ENCODE measurements at regions not wholly inside any gene's neighbourhood (a gene's known extent, or its start where the extent isn't known, plus 50 kb on each side); places are given as distances from the start of the nearest gene placed in this dataset.

DNA sequence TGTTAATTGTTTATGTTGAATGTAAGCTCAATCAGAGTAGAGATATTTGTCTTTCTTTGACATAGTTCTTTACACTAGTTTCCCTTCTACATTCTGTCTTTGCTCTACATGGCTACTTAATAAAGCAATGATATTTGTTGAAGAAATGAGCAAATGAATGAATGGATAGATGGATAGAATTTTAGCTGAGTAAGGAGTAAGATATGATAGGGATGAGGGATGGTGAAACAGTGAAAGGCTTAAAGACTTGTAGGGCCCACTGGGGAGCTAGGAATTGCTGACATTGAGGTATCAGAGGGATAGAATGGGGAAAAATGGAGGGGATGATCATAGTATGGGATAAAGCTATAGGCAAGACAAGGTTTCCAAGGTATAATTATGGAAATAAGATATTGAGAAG lies 361.6 kb upstream of the SPHKAP start:
- ATAC-seq (no peak), FAIRE-seq (no peak), DNase-seq (ENCODE audit: low spot score) (no peak)
- no peaks in the 10 kb centered on the region for H3K27me3 ChIP-seq (ENCODE audit: control insufficient read depth in 1 of 2, insufficient read depth in 2 of 2, low read length in 2 of 2)
- peak; percentile 37; the same call in 1 of the 2 replicates for TF ChIP-seq MAFF (IDR thresholded peaks at IDR 0.05; ENCODE audit: low read depth, low read length)
- peak; percentile 52 to 63 for TF ChIP-seq MAFK (conservative IDR thresholded peaks at IDR 0.05 in 1 of 2, IDR thresholded peaks at IDR 0.05 in 1 of 2; ENCODE audit: low read length in 2 of 2)
- TF ChIP-seq ZNF788 (CRISPR knock-in tag; IDR thresholded peaks at IDR 0.05; ENCODE audit: borderline replicate concordance), result no peak
- no peaks in the 10 kb centered on the region for H3K79me2 ChIP-seq (ENCODE audit: insufficient read depth, low read length)
- POLR2A ChIA-PET, result no interaction called here
- intact Hi-C loops (cut with micrococcal nuclease; ENCODE audit: unreplicated experiment) (no loop called here), in situ Hi-C loops (cut with HindIII; ENCODE audit: extremely low pct_ligation_motif_present, low pct_unique_long_range_greater_than_20kb) (no loop called here)
- no peaks in the 10 kb centered on the region for H4K20me1 ChIP-seq (ENCODE audit: insufficient read depth, low read length)
- H3K36me3 ChIP-seq (replicated peaks in 1 of 2; ENCODE audit: control insufficient read depth in 1 of 2, insufficient read depth in 2 of 2, low read length in 2 of 2), result no peaks in the 10 kb centered on the region
- no peak overlapping the region for H3K4me3 ChIP-seq (replicated peaks in 1 of 3; ENCODE audit: insufficient read depth in 1 of 3, low read depth in 2 of 3, low read length in 3 of 3)
- H3K27ac ChIP-seq (ENCODE audit: extremely low read length, insufficient read depth, low read length), result no peak overlapping the region
- peaks cover 92% of the 10 kb centered on the region for H3K9me3 ChIP-seq (ENCODE audit: low read length)
- BruUV-seq (replicated peaks), result no TSS peak
- H3K4me1 ChIP-seq (ENCODE audit: insufficient read depth, low read length), result no peaks in the 10 kb centered on the region
- CTCF ChIA-PET (ENCODE audit: low intra/inter-chr PET ratio, low total read pairs), result no interaction called here
- H3K4me2 ChIP-seq (ENCODE audit: low read depth, low read length), result no peak overlapping the region
- no peak overlapping the region for H3K9ac ChIP-seq (ENCODE audit: insufficient read depth, low read depth, low read length)
- H2AFZ ChIP-seq (ENCODE audit: low read length), result no peak overlapping the region

DNA sequence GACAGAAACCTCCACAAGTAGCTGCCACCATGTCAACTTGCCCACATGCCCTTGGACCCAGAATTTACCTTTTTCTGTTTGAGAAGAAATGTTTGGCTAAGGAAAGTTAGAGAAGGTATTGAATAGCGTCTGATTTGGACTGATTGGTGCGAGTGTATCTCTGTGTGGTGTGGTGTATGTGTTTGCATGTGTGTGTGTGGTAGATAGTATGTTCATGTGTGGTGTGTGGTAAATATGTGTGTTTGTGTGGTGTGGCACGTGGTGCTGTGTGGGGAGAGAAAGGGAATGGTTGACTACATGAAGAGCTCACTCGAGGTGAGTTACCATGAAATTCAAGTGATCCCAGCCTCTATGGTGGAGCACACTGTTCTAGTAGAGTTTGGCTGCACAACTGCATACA lies 360.8 kb upstream of the SPHKAP start:
- Histone ChIP-seq H3K9ac (ENCODE audit: insufficient read depth, low read depth, low read length) (no peak overlapping the region), H3K4me1 (ENCODE audit: insufficient read depth, low read length) (no peaks in the 10 kb centered on the region), H3K79me2 (ENCODE audit: insufficient read depth, low read length) (no peaks in the 10 kb centered on the region), H2AFZ (ENCODE audit: low read length) (no peak overlapping the region), H4K20me1 (ENCODE audit: insufficient read depth, low read length) (no peaks in the 10 kb centered on the region), H3K9me3 (ENCODE audit: low read length) (peaks cover 92% of the 10 kb centered on the region), H3K27ac (ENCODE audit: extremely low read length, insufficient read depth, low read length) (no peak overlapping the region), H3K4me3 (replicated peaks in 1 of 3; ENCODE audit: insufficient read depth in 1 of 3, low read depth in 2 of 3, low read length in 3 of 3) (no peak overlapping the region), H3K36me3 (replicated peaks in 1 of 2; ENCODE audit: control insufficient read depth in 1 of 2, insufficient read depth in 2 of 2, low read length in 2 of 2) (no peaks in the 10 kb centered on the region), H3K27me3 (ENCODE audit: control insufficient read depth in 1 of 2, insufficient read depth in 2 of 2, low read length in 2 of 2) (no peaks in the 10 kb centered on the region), H3K4me2 (ENCODE audit: low read depth, low read length) (no peak overlapping the region)
- DNase-seq (ENCODE audit: low spot score) (no peak), FAIRE-seq (no peak), ATAC-seq (no peak)
- in situ Hi-C loops (cut with HindIII; ENCODE audit: extremely low pct_ligation_motif_present, low pct_unique_long_range_greater_than_20kb) (no loop called here), intact Hi-C loops (cut with micrococcal nuclease; ENCODE audit: unreplicated experiment) (no loop called here)
- POLR2A ChIA-PET, result no interaction called here
- BruUV-seq (replicated peaks), result no TSS peak
- TF ChIP-seq, protein P1, sequence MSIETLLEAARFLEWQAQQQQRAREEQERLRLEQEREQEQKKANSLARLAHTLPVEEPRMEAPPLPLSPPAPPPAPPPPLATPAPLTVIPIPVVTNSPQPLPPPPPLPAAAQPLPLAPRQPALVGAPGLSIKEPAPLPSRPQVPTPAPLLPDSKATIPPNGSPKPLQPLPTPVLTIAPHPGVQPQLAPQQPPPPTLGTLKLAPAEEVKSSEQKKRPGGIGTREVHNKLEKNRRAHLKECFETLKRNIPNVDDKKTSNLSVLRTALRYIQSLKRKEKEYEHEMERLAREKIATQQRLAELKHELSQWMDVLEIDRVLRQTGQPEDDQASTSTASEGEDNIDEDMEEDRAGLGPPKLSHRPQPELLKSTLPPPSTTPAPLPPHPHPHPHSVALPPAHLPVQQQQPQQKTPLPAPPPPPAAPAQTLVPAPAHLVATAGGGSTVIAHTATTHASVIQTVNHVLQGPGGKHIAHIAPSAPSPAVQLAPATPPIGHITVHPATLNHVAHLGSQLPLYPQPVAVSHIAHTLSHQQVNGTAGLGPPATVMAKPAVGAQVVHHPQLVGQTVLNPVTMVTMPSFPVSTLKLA (IDR thresholded peaks at IDR 0.05), result peak; percentile 87
- peak; percentile 75; the same call in 1 of the 2 replicates for TF ChIP-seq PLRG1 (conservative IDR thresholded peaks at IDR 0.05)
- no peak for TF ChIP-seq ZNF788 (CRISPR knock-in tag; IDR thresholded peaks at IDR 0.05; ENCODE audit: borderline replicate concordance)
- TF ChIP-seq NR3C1 (CRISPR knock-in tag; IDR thresholded peaks at IDR 0.05), result no peak
- no peak for TF ChIP-seq ZNF510 (CRISPR knock-in tag; IDR thresholded peaks at IDR 0.05; ENCODE audit: low read depth)
- no peak for TF ChIP-seq ATF7 (IDR thresholded peaks at IDR 0.05)
- no peak for TF ChIP-seq ATF7 (CRISPR knock-in tag; IDR thresholded peaks at IDR 0.05)
- no peak for TF ChIP-seq ZNF589 (CRISPR knock-in tag; conservative IDR thresholded peaks at IDR 0.05)
- TF ChIP-seq, protein P2, sequence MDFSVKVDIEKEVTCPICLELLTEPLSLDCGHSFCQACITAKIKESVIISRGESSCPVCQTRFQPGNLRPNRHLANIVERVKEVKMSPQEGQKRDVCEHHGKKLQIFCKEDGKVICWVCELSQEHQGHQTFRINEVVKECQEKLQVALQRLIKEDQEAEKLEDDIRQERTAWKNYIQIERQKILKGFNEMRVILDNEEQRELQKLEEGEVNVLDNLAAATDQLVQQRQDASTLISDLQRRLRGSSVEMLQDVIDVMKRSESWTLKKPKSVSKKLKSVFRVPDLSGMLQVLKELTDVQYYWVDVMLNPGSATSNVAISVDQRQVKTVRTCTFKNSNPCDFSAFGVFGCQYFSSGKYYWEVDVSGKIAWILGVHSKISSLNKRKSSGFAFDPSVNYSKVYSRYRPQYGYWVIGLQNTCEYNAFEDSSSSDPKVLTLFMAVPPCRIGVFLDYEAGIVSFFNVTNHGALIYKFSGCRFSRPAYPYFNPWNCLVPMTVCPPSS (IDR thresholded peaks at IDR 0.05), result 0 out of 2 replicates have a peak, but pooled peaks have one; percentile 64
- TF ChIP-seq, protein P3, sequence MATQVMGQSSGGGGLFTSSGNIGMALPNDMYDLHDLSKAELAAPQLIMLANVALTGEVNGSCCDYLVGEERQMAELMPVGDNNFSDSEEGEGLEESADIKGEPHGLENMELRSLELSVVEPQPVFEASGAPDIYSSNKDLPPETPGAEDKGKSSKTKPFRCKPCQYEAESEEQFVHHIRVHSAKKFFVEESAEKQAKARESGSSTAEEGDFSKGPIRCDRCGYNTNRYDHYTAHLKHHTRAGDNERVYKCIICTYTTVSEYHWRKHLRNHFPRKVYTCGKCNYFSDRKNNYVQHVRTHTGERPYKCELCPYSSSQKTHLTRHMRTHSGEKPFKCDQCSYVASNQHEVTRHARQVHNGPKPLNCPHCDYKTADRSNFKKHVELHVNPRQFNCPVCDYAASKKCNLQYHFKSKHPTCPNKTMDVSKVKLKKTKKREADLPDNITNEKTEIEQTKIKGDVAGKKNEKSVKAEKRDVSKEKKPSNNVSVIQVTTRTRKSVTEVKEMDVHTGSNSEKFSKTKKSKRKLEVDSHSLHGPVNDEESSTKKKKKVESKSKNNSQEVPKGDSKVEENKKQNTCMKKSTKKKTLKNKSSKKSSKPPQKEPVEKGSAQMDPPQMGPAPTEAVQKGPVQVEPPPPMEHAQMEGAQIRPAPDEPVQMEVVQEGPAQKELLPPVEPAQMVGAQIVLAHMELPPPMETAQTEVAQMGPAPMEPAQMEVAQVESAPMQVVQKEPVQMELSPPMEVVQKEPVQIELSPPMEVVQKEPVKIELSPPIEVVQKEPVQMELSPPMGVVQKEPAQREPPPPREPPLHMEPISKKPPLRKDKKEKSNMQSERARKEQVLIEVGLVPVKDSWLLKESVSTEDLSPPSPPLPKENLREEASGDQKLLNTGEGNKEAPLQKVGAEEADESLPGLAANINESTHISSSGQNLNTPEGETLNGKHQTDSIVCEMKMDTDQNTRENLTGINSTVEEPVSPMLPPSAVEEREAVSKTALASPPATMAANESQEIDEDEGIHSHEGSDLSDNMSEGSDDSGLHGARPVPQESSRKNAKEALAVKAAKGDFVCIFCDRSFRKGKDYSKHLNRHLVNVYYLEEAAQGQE (IDR thresholded peaks at IDR 0.05; ENCODE audit: borderline replicate concordance in 1 of 2, low read depth in 1 of 2, low read length in 2 of 2), result no peak
- WGBS (ENCODE audit: low lambda C conversion rate), result under 1% methylated on average over 4 of the region's 4 CpGs
- CTCF ChIA-PET (ENCODE audit: low intra/inter-chr PET ratio, low total read pairs), result no interaction called here

Measured in HepG2 (cell line).